Hepatocyte (in vitro differentiated cells): ENCODE measurements at regions not wholly inside any gene's neighbourhood (a gene's known extent, or its start where the extent isn't known, plus 50 kb on each side); places are given as distances from the start of the nearest gene placed in this dataset.

Source experiments
- DNase-seq: peaks from one replicate; pipeline ENCODE4 v3.0.0-alpha.2; 2016; ENCODE audit warnings: low spot score
- H2AFZ ChIP-seq: fragments of 200-600 bp; sonication (generic); 2 replicates; pipeline ENCODE4 v1.6.0; 2016; ENCODE audit warnings: antibody characterized with exemption, mild to moderate bottlenecking
- H3K27ac ChIP-seq: fragments of 200-600 bp; sonication (generic); 2 replicates; pipeline ENCODE4 v1.5.1; 2016; ENCODE audit warnings: mild to moderate bottlenecking
- H3K27me3 ChIP-seq: fragments of 200-600 bp; sonication (generic); 2 replicates; pipeline ENCODE4 v1.6.1; 2016
- H3K36me3 ChIP-seq: fragments of 200-600 bp; sonication (generic); replicated peaks from 2 replicates; pipeline ENCODE4 v1.5.1; 2016; ENCODE audit warnings: low read depth; ENCODE audit not compliant: insufficient read depth
- H3K4me1 ChIP-seq: fragments of 200-600 bp; sonication (generic); 2 replicates; pipeline ENCODE4 v1.5.1; 2016; ENCODE audit warnings: mild to moderate bottlenecking, moderate library complexity; ENCODE audit not compliant: insufficient read depth
- H3K4me2 ChIP-seq: fragments of 200-600 bp; sonication (generic); 2 replicates; pipeline ENCODE4 v1.6.0; 2016
- H3K4me3 ChIP-seq: fragments of 200-600 bp; sonication (generic); 2 replicates; pipeline ENCODE4 v1.5.1; 2016; ENCODE audit warnings: mild to moderate bottlenecking
- H3K79me2 ChIP-seq: fragments of 200-600 bp; sonication (generic); 2 replicates; pipeline ENCODE4 v1.6.0; 2017; ENCODE audit warnings: mild to moderate bottlenecking
- H3K9me2 ChIP-seq: fragments of 200-600 bp; sonication (generic); replicated peaks from 2 replicates; pipeline ENCODE4 v1.6.0; 2017; ENCODE audit warnings: mild to moderate bottlenecking; ENCODE audit not compliant: insufficient read depth
- H3K9me3 ChIP-seq: fragments of 200-600 bp; sonication (generic); 2 replicates; pipeline ENCODE4 v1.5.1; 2016; ENCODE audit warnings: low read depth, mild to moderate bottlenecking
- H4K20me1 ChIP-seq: fragments of 200-600 bp; sonication (generic); 2 replicates; pipeline ENCODE4 v1.6.0; 2016; ENCODE audit warnings: mild to moderate bottlenecking; ENCODE audit not compliant: insufficient read depth, poor library complexity, severe bottlenecking
- EZH2 ChIP-seq: fragments of 200-600 bp; sonication (generic); IDR thresholded peaks from 2 replicates; pipeline ENCODE4 v1.6.1; 2016; ENCODE audit warnings: antibody characterized with exemption, mild to moderate bottlenecking, borderline replicate concordance
- EZH2phosphoT487 ChIP-seq: fragments of 200-600 bp; sonication (generic); IDR thresholded peaks from one replicate; pipeline ENCODE4 v1.6.1; 2018; ENCODE audit warnings: antibody characterized with exemption, mild to moderate bottlenecking, low read depth, moderate library complexity; ENCODE audit not compliant: unreplicated experiment, severe bottlenecking
- WGBS: methylation state at CpG from one replicate; pipeline ENCODE4 v1.1.6; 2016; ENCODE audit warnings: low lambda C conversion rate; ENCODE audit errors: missing lambda C conversion rate; 5-methylcytosine and 5-hydroxymethylcytosine counted together
- TF ChIP-seq, protein P1 (sequence below): fragments of 200-600 bp; sonication (generic); IDR thresholded peaks from 2 replicates; pipeline ENCODE4 v1.5.1; 2016; ENCODE audit warnings: antibody characterized with exemption, mild to moderate bottlenecking; ENCODE audit not compliant: poor library complexity

DNA sequence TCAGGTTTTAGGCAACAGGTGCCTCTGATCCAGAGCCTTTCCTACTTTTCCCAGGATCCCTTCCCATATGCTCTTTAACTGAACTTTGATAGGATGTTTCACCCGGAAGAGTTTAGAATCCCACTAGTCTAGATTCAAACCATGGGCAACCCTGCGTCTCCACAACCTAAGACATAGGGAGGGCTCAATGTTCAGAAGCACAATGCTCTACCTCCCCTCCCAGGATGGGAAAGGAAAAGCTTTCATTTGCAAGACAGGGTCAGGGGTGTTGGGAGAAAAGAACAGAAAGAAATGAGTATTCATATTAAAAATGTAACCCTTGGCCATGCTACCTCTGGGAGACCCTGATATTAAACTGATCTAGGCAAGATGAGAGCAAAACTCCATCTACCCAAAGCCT is 230.4 kb downstream of the MREG start:
- no peak overlapping the region for H2AFZ ChIP-seq
- H3K4me3 ChIP-seq = no peak overlapping the region
- H3K79me2 ChIP-seq = no peaks in the 10 kb centered on the region
- no peaks in the 10 kb centered on the region for H3K9me2 ChIP-seq
- H3K27ac ChIP-seq = no peak overlapping the region
- no peaks in the 10 kb centered on the region for H3K9me3 ChIP-seq
- no peak for TF ChIP-seq EZH2phosphoT487
- TF ChIP-seq EZH2 = no peak
- TF ChIP-seq, protein P1, sequence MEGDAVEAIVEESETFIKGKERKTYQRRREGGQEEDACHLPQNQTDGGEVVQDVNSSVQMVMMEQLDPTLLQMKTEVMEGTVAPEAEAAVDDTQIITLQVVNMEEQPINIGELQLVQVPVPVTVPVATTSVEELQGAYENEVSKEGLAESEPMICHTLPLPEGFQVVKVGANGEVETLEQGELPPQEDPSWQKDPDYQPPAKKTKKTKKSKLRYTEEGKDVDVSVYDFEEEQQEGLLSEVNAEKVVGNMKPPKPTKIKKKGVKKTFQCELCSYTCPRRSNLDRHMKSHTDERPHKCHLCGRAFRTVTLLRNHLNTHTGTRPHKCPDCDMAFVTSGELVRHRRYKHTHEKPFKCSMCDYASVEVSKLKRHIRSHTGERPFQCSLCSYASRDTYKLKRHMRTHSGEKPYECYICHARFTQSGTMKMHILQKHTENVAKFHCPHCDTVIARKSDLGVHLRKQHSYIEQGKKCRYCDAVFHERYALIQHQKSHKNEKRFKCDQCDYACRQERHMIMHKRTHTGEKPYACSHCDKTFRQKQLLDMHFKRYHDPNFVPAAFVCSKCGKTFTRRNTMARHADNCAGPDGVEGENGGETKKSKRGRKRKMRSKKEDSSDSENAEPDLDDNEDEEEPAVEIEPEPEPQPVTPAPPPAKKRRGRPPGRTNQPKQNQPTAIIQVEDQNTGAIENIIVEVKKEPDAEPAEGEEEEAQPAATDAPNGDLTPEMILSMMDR = no peak
- no peaks in the 10 kb centered on the region for H3K36me3 ChIP-seq
- H3K27me3 ChIP-seq = no peaks in the 10 kb centered on the region
- peaks cover 9% of the 10 kb centered on the region for H3K4me1 ChIP-seq
- DNase-seq = no peak
- 88% methylated on average over 2 of the region's 2 CpGs for WGBS
- no peak overlapping the region for H3K4me2 ChIP-seq
- H4K20me1 ChIP-seq = no peaks in the 10 kb centered on the region

DNA sequence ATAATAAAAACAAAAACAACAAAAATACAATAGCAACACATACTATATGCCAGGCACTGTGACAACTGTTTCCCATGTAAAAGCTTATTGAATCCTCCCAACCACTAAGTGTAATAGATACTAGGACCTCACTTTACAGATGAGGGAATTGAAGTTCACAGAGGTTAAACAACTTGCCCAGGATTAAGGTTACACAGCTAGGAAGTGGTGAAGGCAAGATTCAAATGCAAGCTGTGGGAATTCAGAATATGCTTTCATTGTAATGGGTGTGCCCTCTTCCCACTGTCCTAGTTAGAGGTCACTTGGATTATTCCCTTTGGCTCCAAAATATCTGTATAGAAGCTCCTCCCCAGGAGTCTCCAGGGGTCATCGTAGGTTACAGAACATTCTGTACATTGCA is 231.1 kb downstream of the MREG start:
- Histone ChIP-seq H3K9me3 (no peaks in the 10 kb centered on the region), H3K4me1 (peaks cover 9% of the 10 kb centered on the region), H3K27ac (no peak overlapping the region), H3K27me3 (no peaks in the 10 kb centered on the region), H2AFZ (no peak overlapping the region), H3K9me2 (no peaks in the 10 kb centered on the region), H4K20me1 (no peaks in the 10 kb centered on the region), H3K4me2 (no peak overlapping the region), H3K79me2 (no peaks in the 10 kb centered on the region), H3K4me3 (no peak overlapping the region), H3K36me3 (no peaks in the 10 kb centered on the region)
- TF ChIP-seq EZH2 (no peak), EZH2phosphoT487 (no peak)
- TF ChIP-seq, protein P1 = no peak
- WGBS = 100% methylated on average over 1 of the region's 1 CpG
- no peak for DNase-seq

DNA sequence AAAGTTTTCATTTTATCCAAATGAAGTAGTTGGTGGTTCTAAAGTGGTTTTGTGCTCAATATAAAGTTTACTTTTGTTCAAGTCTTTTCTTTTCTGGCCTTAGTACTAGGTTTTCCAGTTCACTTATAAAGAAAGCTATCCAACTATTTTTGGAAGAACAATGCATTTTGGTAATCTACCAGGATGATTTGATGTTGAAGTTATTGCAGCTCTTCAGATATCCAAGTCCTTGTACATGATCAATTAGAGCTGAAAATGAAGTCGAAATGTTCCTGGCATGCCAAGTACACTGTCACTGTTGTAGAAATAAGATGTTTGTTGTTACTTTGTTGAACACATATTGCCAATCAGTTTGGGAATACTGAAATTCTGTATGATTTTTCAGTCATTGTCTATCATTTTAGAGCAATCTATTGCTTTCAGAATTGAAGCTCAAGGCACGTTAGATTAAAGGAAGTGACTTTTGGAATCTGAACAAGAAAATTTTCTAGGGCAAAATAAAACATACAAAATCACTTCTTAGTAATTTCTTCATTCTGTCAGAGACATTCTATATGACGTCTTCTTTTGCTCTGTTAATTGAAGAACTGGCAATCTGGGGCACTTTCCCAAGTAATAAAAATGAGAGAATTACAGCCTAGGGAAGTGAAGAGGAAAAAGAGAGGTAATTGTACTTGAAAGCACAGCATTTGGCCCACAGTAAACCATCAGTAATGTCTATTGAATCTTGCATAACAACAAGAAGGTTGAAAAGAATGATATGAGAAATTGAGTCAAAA is 232.3 kb downstream of the MREG start:
- no peaks in the 10 kb centered on the region for H4K20me1 ChIP-seq
- no peaks in the 10 kb centered on the region for H3K27me3 ChIP-seq
- no peaks in the 10 kb centered on the region for H3K9me3 ChIP-seq
- H3K27ac ChIP-seq = peak overlapping the region; percentile 1
- peaks cover 6% of the 10 kb centered on the region for H3K4me1 ChIP-seq
- WGBS = 80% methylated on average over 3 of the region's 3 CpGs
- H3K4me2 ChIP-seq = no peak overlapping the region
- no peaks in the 10 kb centered on the region for H3K9me2 ChIP-seq
- no peak overlapping the region for H3K4me3 ChIP-seq
- TF ChIP-seq EZH2 (no peak), EZH2phosphoT487 (no peak)
- TF ChIP-seq, protein P1 = no peak
- H3K36me3 ChIP-seq = no peaks in the 10 kb centered on the region
- no peak overlapping the region for H2AFZ ChIP-seq
- no peak for DNase-seq
- H3K79me2 ChIP-seq = no peaks in the 10 kb centered on the region
